ENCODE measurements at regions not wholly inside any gene's neighbourhood (a gene's known extent, or its start where the extent isn't known, plus 50 kb on each side); places are given as distances from the start of the nearest gene placed in this dataset.

- Mint-ChIP-seq H3K27me3 (no peaks in the 10 kb centered on the region), H3K4me3 (no peak overlapping the region), H3K9me3 (ENCODE audit: insufficient read depth) (peaks cover 4% of the 10 kb centered on the region), H3K4me1 (no peaks in the 10 kb centered on the region), H3K27ac (no peak overlapping the region)
- Histone ChIP-seq H3K4me1 (ENCODE audit: control insufficient read depth in 2 of 2, insufficient read depth in 2 of 2, low read length in 2 of 2) (no peaks in the 10 kb centered on the region), H3K4me3 (ENCODE audit: control extremely low read depth in 1 of 5, extremely low read depth in 1 of 5, insufficient read depth in 1 of 5, low read depth in 2 of 5, low read length in 4 of 5) (no peak overlapping the region), H3K9ac (ENCODE audit: low read length) (no peak overlapping the region), H3K27me3 (replicated peaks in 1 of 4; ENCODE audit: control extremely low read depth in 1 of 4, control insufficient read depth in 3 of 4, insufficient read depth in 4 of 4, low read length in 3 of 4) (no peaks in the 10 kb centered on the region), H3K9me3 (ENCODE audit: control extremely low read depth in 1 of 3, control insufficient read depth in 2 of 3, insufficient read depth in 1 of 3, low read length in 2 of 3) (peaks cover 0 to 13% (median 5%) of the 10 kb centered on the region in 3 donors), H3K27ac (ENCODE audit: low read length in 2 of 2) (no peak overlapping the region), H3K4me2 (replicated peaks; ENCODE audit: low read depth, low read length, poor library complexity, severe bottlenecking) (no peak overlapping the region), H2AFZ (ENCODE audit: insufficient read depth, low read depth, low read length, poor library complexity, severe bottlenecking) (no peak overlapping the region), H4K20me1 (ENCODE audit: control insufficient read depth, insufficient read depth, low read length, poor library complexity, severe bottlenecking) (no peaks in the 10 kb centered on the region), H3K36me3 (replicated peaks in 1 of 2; ENCODE audit: control extremely low read depth in 1 of 2, control insufficient read depth in 1 of 2, extremely low read depth in 1 of 2, insufficient read depth in 2 of 2, low read length in 1 of 2) (no peaks in the 10 kb centered on the region), H3K79me2 (ENCODE audit: control insufficient read depth, insufficient read depth, low read length) (no peaks in the 10 kb centered on the region)
- ChIA-PET CTCF (no interaction called here), POLR2A (no interaction called here)
- intact Hi-C loops (cut with micrococcal nuclease) = no loop called here
- TF ChIP-seq CTCF (IDR thresholded peaks at IDR 0.05) (no peak), EZH2 (IDR thresholded peaks at IDR 0.05; ENCODE audit: borderline replicate concordance, insufficient read depth, low read depth, low read length, poor library complexity, severe bottlenecking) (no peak)
- ATAC-seq (ENCODE audit: low read depth) = no peak
- DNase-seq = no peak
- WGBS (ENCODE audit: insufficient coverage) = 74% methylated on average over 6 of the region's 6 CpGs
Observed at GRCh38 chr1:5376538-5377247, 615.5 kb downstream of the NPHP4 start.

DNA sequence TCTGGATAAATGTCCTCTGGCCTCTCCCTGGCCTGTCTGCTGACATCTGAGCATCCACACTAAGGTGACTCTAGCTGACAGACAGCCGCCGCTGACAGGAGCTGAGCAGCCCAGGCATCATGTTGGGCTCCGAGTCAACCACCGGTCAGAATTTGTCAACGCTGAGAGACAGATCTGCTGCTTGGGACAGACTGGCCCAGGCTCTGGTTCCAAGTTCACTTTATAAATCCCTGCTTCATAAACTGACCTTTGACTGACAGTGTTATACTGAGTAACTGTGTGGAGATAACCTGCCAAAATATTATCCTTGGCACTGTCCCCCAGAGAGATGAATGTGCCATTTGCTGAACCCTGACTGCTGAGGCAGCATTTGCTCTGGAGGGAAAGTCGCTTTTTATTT, 616.7 kb downstream of the NPHP4 start:
- ATAC-seq (ENCODE audit: low read depth) (no peak), DNase-seq (no peak)
- peaks cover 4% of the 10 kb centered on the region for H3K9me3 Mint-ChIP-seq (ENCODE audit: insufficient read depth)
- H3K9me3 ChIP-seq (ENCODE audit: control extremely low read depth in 1 of 3, control insufficient read depth in 2 of 3, insufficient read depth in 1 of 3, low read length in 2 of 3) = peaks cover 0 to 16% (median 5%) of the 10 kb centered on the region in 3 donors
- H3K27me3 ChIP-seq (replicated peaks in 1 of 4; ENCODE audit: control extremely low read depth in 1 of 4, control insufficient read depth in 3 of 4, insufficient read depth in 4 of 4, low read length in 3 of 4) = no peaks in the 10 kb centered on the region
- no peak overlapping the region for H2AFZ ChIP-seq (ENCODE audit: insufficient read depth, low read depth, low read length, poor library complexity, severe bottlenecking)
- H3K4me3 Mint-ChIP-seq = no peak overlapping the region
- H3K27ac Mint-ChIP-seq = no peak overlapping the region
- no peak for TF ChIP-seq CTCF (IDR thresholded peaks at IDR 0.05)
- TF ChIP-seq EZH2 (IDR thresholded peaks at IDR 0.05; ENCODE audit: borderline replicate concordance, insufficient read depth, low read depth, low read length, poor library complexity, severe bottlenecking) = no peak
- ChIA-PET CTCF (no interaction called here), POLR2A (no interaction called here)
- H3K4me3 ChIP-seq (ENCODE audit: control extremely low read depth in 1 of 5, extremely low read depth in 1 of 5, insufficient read depth in 1 of 5, low read depth in 2 of 5, low read length in 4 of 5) = no peak overlapping the region
- no peak overlapping the region for H3K27ac ChIP-seq (ENCODE audit: low read length in 2 of 2)
- H3K36me3 ChIP-seq (replicated peaks in 1 of 2; ENCODE audit: control extremely low read depth in 1 of 2, control insufficient read depth in 1 of 2, extremely low read depth in 1 of 2, insufficient read depth in 2 of 2, low read length in 1 of 2) = no peaks in the 10 kb centered on the region
- H3K79me2 ChIP-seq (ENCODE audit: control insufficient read depth, insufficient read depth, low read length) = no peaks in the 10 kb centered on the region
- H3K4me1 Mint-ChIP-seq = no peaks in the 10 kb centered on the region
- no peaks in the 10 kb centered on the region for H3K27me3 Mint-ChIP-seq
- no peaks in the 10 kb centered on the region for H4K20me1 ChIP-seq (ENCODE audit: control insufficient read depth, insufficient read depth, low read length, poor library complexity, severe bottlenecking)
- WGBS (ENCODE audit: insufficient coverage) = 92% methylated on average over 5 of the region's 6 CpGs
- no peaks in the 10 kb centered on the region for H3K4me1 ChIP-seq (ENCODE audit: control insufficient read depth in 2 of 2, insufficient read depth in 2 of 2, low read length in 2 of 2)
- no peak overlapping the region for H3K9ac ChIP-seq (ENCODE audit: low read length)
- intact Hi-C loops (cut with micrococcal nuclease) = no loop called here
- H3K4me2 ChIP-seq (replicated peaks; ENCODE audit: low read depth, low read length, poor library complexity, severe bottlenecking) = no peak overlapping the region
